H1 (cell line): ENCODE measurements at regions not wholly inside any gene's neighbourhood (a gene's known extent, or its start where the extent isn't known, plus 50 kb on each side); places are given as distances from the start of the nearest gene placed in this dataset.

Experiments
- POLR2A ChIP-seq, 2 experiments: IDR thresholded peaks; 1 replicate in 1 of 2; 2 replicates in 1 of 2; pipeline ENCODE4 v1.6.1; 2011; ENCODE audit warnings: low read depth in 2 of 2, low read length in 2 of 2, mild to moderate bottlenecking in 2 of 2; ENCODE audit errors: control extremely low read depth in 1 of 2
- POLR2AphosphoS5 ChIP-seq: IDR thresholded peaks from 2 replicates; pipeline ENCODE4 v1.6.1; 2011; ENCODE audit warnings: low read depth, low read length
- TBP ChIP-seq: IDR thresholded peaks from 2 replicates; pipeline ENCODE4 v1.6.1; 2011; ENCODE audit warnings: low read depth, low read length, improper control_type of control experiment
- TF ChIP-seq, protein P1 (sequence below): IDR thresholded peaks from 2 replicates; pipeline ENCODE4 v1.6.1; 2011; ENCODE audit warnings: low read length, improper control_type of control experiment

DNA sequence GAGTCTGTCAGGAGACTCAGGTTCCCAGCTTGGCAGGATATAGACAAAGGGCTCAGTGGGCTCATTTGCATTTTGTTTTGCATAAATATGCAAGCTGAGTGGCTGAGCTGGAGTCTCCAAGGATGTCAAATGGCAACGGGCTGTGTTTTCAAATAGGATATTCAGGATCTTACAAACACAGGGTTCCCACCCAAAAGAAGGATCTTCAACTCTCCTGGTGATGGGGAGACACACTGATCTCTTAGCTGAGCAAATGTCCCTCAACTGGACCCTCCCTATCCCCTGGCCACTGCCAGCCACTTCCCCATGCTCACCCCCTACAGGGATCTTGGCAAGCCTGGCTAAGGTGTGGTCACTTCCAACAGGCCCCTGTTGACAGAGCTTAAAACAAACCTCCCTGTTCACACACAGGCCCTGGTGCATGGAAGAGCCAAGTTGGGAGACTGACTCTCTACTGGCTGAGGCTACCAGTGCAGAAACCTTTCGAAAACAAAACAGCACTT is 61.6 kb downstream of the SOX9 start:
- TF ChIP-seq POLR2A (IDR thresholded peaks at IDR 0.05; ENCODE audit: control extremely low read depth in 1 of 2, low read depth in 2 of 2, low read length in 2 of 2): no peak
- TF ChIP-seq, protein P1, sequence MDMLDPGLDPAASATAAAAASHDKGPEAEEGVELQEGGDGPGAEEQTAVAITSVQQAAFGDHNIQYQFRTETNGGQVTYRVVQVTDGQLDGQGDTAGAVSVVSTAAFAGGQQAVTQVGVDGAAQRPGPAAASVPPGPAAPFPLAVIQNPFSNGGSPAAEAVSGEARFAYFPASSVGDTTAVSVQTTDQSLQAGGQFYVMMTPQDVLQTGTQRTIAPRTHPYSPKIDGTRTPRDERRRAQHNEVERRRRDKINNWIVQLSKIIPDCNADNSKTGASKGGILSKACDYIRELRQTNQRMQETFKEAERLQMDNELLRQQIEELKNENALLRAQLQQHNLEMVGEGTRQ: no peak
- no peak for TF ChIP-seq POLR2AphosphoS5
- TF ChIP-seq TBP: no peak
